HL-60 (cell line): ENCODE measurements at regions not wholly inside any gene's neighbourhood (a gene's known extent, or its start where the extent isn't known, plus 50 kb on each side); places are given as distances from the start of the nearest gene placed in this dataset.

Source experiments
- CTCF ChIP-seq: IDR thresholded peaks from one replicate; pipeline ENCODE4 v1.5.1; 2011; ENCODE audit warnings: low read length, control low read depth, inconsistent platforms; ENCODE audit not compliant: insufficient read depth
- GABPA ChIP-seq: IDR thresholded peaks from 2 replicates; pipeline ENCODE4 v1.6.1; 2012; ENCODE audit warnings: low read depth
- POLR2AphosphoS5 ChIP-seq: IDR thresholded peaks from 2 replicates; pipeline ENCODE4 v1.6.1; 2012; ENCODE audit warnings: low read depth
- REST ChIP-seq: IDR thresholded peaks from 2 replicates; pipeline ENCODE4 v1.6.1; 2012; ENCODE audit warnings: low read depth; ENCODE audit not compliant: insufficient replicate concordance
- SPI1 ChIP-seq: IDR thresholded peaks from 2 replicates; pipeline ENCODE4 v1.6.1; 2012; ENCODE audit warnings: low read depth, mild to moderate bottlenecking, borderline replicate concordance

- no peak for TF ChIP-seq POLR2AphosphoS5
- no peak for TF ChIP-seq CTCF
- no peak for TF ChIP-seq REST
- TF ChIP-seq SPI1: no peak
- TF ChIP-seq GABPA: no peak
These were observed 160.6 kb downstream of the ARRDC3 start for GRCh38 chr5:91222482-91222881.
